ENCODE measurements at regions not wholly inside any gene's neighbourhood (a gene's known extent, or its start where the extent isn't known, plus 50 kb on each side); places are given as distances from the start of the nearest gene placed in this dataset.

DNA sequence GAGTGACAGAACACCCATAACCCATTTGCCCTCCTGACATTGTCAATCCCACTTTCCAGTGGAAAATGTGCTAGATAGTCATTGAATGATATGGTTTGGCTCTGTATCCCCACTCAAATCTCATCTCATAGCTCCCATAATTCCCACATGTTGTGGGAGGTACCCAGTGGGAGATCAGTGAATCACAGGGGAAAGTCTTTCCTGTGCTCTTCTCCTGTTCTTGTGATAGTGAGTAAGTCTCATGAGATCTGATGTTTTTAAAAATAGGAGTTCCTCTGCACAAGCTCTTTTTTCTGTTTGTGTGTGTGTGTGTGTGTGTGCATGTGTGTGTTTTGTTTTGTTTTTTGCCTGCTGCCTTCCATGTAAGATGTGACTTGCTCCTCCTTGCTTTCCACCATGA, 191.7 kb downstream of the ARRDC4 start:
- TF ChIP-seq, protein P1, sequence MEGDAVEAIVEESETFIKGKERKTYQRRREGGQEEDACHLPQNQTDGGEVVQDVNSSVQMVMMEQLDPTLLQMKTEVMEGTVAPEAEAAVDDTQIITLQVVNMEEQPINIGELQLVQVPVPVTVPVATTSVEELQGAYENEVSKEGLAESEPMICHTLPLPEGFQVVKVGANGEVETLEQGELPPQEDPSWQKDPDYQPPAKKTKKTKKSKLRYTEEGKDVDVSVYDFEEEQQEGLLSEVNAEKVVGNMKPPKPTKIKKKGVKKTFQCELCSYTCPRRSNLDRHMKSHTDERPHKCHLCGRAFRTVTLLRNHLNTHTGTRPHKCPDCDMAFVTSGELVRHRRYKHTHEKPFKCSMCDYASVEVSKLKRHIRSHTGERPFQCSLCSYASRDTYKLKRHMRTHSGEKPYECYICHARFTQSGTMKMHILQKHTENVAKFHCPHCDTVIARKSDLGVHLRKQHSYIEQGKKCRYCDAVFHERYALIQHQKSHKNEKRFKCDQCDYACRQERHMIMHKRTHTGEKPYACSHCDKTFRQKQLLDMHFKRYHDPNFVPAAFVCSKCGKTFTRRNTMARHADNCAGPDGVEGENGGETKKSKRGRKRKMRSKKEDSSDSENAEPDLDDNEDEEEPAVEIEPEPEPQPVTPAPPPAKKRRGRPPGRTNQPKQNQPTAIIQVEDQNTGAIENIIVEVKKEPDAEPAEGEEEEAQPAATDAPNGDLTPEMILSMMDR (IDR thresholded peaks at IDR 0.05; ENCODE audit: extremely low read depth in 1 of 2, insufficient read depth in 1 of 2, low read depth in 1 of 2, low read length in 2 of 2) = no peak
- no peak for TF ChIP-seq JUN (IDR thresholded peaks at IDR 0.05; ENCODE audit: borderline replicate concordance, insufficient read depth, insufficient read length, low read depth)
- TF ChIP-seq EZH2 (IDR thresholded peaks at IDR 0.05; ENCODE audit: borderline replicate concordance, low read depth, low read length, severe bottlenecking) = no peak
